Transverse colon (tissue), 4 donors: ENCODE measurements at regions not wholly inside any gene's neighbourhood (a gene's known extent, or its start where the extent isn't known, plus 50 kb on each side); places are given as distances from the start of the nearest gene placed in this dataset.

Source experiments
- CTCF ChIP-seq, 5 experiments: fragments of 200-600 bp in 3 of 5; fragments of 450-650 bp in 2 of 5; sonication (generic) in 3 of 5; IDR thresholded peaks; 1 replicate in 2 of 5; 2 replicates in 3 of 5; pipeline ENCODE4 v1.5.1; 2016 to 2017; ENCODE audit warnings: antibody characterized with exemption in 5 of 5, inconsistent platforms in 3 of 5, mild to moderate bottlenecking in 2 of 5, moderate library complexity in 1 of 5
- EP300 ChIP-seq: sonication (generic); formaldehyde crosslinking; IDR thresholded peaks from one replicate; pipeline ENCODE4 v1.6.1; 2017; ENCODE audit warnings: antibody characterized with exemption, low read depth
- POLR2AphosphoS5 ChIP-seq, 3 donors: sonication (generic); formaldehyde crosslinking; IDR thresholded peaks; one replicate each; pipeline ENCODE4 v1.6.1; 2016; ENCODE audit warnings: antibody characterized with exemption in 3 of 3

DNA sequence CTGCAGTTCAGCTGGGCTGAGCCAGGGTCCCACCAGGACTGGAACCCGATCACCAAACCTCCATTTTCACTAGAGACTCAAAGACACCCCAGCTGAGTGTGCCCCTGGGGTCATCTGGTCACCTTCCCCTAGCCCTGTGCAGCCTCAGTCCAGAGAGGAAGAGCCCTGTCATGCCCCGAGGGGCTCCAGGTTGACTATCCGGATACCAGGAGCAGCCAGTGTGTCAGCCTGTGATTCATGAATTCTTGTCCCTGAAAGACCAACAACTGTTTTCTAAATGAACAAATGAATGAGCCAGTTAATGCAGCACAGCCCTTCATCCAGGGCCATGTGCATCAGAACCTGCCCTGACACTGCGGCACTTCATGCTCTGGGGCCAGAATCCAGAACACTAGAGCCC lies 201.9 kb upstream of the TCERG1L start:
- TF ChIP-seq POLR2AphosphoS5 (IDR thresholded peaks at IDR 0.05) (no peak), CTCF (IDR thresholded peaks at IDR 0.05) (no peak), EP300 (no peak)
